ENCODE measurements at regions not wholly inside any gene's neighbourhood (a gene's known extent, or its start where the extent isn't known, plus 50 kb on each side); places are given as distances from the start of the nearest gene placed in this dataset.

DNA sequence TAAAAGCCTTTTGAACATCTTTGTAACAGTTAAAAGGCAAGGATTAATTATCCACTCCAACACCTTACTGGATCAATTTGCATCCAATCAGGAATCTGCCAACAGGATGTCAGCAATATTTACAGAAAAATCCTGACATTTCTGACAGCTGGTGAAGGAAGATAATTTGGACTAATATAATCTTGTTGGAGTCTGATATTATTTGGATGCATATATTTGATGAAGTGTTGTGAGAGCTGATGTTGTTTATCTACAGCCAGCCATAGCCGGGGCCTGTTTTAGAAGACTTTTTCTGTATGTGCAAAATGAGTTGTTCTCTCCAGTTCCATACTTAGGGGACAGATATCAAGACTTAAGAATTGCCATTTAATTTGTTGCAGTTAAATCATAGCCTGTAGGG lies 91.1 kb downstream of the GPR37 start:
- TF ChIP-seq, protein P1, sequence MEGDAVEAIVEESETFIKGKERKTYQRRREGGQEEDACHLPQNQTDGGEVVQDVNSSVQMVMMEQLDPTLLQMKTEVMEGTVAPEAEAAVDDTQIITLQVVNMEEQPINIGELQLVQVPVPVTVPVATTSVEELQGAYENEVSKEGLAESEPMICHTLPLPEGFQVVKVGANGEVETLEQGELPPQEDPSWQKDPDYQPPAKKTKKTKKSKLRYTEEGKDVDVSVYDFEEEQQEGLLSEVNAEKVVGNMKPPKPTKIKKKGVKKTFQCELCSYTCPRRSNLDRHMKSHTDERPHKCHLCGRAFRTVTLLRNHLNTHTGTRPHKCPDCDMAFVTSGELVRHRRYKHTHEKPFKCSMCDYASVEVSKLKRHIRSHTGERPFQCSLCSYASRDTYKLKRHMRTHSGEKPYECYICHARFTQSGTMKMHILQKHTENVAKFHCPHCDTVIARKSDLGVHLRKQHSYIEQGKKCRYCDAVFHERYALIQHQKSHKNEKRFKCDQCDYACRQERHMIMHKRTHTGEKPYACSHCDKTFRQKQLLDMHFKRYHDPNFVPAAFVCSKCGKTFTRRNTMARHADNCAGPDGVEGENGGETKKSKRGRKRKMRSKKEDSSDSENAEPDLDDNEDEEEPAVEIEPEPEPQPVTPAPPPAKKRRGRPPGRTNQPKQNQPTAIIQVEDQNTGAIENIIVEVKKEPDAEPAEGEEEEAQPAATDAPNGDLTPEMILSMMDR (IDR thresholded peaks at IDR 0.05), result no peak
- TF ChIP-seq RARB (CRISPR knock-in tag; IDR thresholded peaks at IDR 0.05) (no peak), RNF2 (IDR thresholded peaks at IDR 0.05; ENCODE audit: borderline replicate concordance, low read depth) (no peak), GATA3 (IDR thresholded peaks at IDR 0.05; ENCODE audit: borderline replicate concordance) (no peak), BHLHE40 (IDR thresholded peaks at IDR 0.05; ENCODE audit: low read depth, low read length) (no peak), NR3C1 (IDR thresholded peaks at IDR 0.05) (no peak), POLR2A (IDR thresholded peaks at IDR 0.05; ENCODE audit: low read length) (no peak), RAD21 (conservative IDR thresholded peaks at IDR 0.05 in 1 of 2, IDR thresholded peaks at IDR 0.05 in 1 of 2) (no peak), FOXS1 (CRISPR knock-in tag; IDR thresholded peaks at IDR 0.05) (no peak), CBX8 (IDR thresholded peaks at IDR 0.05) (no peak), JUNB (IDR thresholded peaks at IDR 0.05) (no peak), RCOR1 (IDR thresholded peaks at IDR 0.05; ENCODE audit: low read depth, low read length) (no peak), POLR2AphosphoS2 (conservative IDR thresholded peaks at IDR 0.05; ENCODE audit: low read length) (no peak)
- TF ChIP-seq, protein P2, sequence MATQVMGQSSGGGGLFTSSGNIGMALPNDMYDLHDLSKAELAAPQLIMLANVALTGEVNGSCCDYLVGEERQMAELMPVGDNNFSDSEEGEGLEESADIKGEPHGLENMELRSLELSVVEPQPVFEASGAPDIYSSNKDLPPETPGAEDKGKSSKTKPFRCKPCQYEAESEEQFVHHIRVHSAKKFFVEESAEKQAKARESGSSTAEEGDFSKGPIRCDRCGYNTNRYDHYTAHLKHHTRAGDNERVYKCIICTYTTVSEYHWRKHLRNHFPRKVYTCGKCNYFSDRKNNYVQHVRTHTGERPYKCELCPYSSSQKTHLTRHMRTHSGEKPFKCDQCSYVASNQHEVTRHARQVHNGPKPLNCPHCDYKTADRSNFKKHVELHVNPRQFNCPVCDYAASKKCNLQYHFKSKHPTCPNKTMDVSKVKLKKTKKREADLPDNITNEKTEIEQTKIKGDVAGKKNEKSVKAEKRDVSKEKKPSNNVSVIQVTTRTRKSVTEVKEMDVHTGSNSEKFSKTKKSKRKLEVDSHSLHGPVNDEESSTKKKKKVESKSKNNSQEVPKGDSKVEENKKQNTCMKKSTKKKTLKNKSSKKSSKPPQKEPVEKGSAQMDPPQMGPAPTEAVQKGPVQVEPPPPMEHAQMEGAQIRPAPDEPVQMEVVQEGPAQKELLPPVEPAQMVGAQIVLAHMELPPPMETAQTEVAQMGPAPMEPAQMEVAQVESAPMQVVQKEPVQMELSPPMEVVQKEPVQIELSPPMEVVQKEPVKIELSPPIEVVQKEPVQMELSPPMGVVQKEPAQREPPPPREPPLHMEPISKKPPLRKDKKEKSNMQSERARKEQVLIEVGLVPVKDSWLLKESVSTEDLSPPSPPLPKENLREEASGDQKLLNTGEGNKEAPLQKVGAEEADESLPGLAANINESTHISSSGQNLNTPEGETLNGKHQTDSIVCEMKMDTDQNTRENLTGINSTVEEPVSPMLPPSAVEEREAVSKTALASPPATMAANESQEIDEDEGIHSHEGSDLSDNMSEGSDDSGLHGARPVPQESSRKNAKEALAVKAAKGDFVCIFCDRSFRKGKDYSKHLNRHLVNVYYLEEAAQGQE (IDR thresholded peaks at IDR 0.05), result no peak

Measured in A549 (cell line).